Thyroid gland (tissue), 4 donors: ENCODE measurements at regions not wholly inside any gene's neighbourhood (a gene's known extent, or its start where the extent isn't known, plus 50 kb on each side); places are given as distances from the start of the nearest gene placed in this dataset.

Source experiments
- DNase-seq, 2 donors: peaks; one replicate each; pipeline ENCODE4 v3.0.0-alpha.2; 2019
- H3K27ac ChIP-seq, 3 donors: fragments of 200-600 bp; sonication (generic); 1 replicate in 2 of 3; 2 replicates in 1 of 3; pipeline ENCODE4 v1.5.1; 2016 to 2019; ENCODE audit warnings: mild to moderate bottlenecking in 1 of 3, moderate library complexity in 1 of 3
- H3K27me3 ChIP-seq: fragments of 200-600 bp; sonication (generic); one replicate; pipeline ENCODE4 v1.5.1; 2019
- H3K36me3 ChIP-seq, 2 donors: fragments of 200-600 bp; sonication (generic); one replicate each; pipeline ENCODE4 v1.5.1; 2016 to 2019
- H3K4me1 ChIP-seq, 2 donors: fragments of 200-600 bp; sonication (generic); one replicate each; pipeline ENCODE4 v1.5.1; 2017 to 2019
- H3K4me3 ChIP-seq, 3 donors: fragments of 200-600 bp; sonication (generic); replicated peaks in 1 of 3; 1 replicate in 2 of 3; 2 replicates in 1 of 3; pipeline ENCODE4 v1.5.1; 2016; ENCODE audit warnings: mild to moderate bottlenecking in 1 of 3
- H3K9me3 ChIP-seq: fragments of 200-600 bp; sonication (generic); one replicate; pipeline ENCODE4 v1.5.1; 2017
- POLR2A ChIP-seq, 2 donors: fragments of 450-650 bp; IDR thresholded peaks; one replicate each; pipeline ENCODE4 v1.6.1; 2017; ENCODE audit warnings: antibody characterized with exemption in 2 of 2, mild to moderate bottlenecking in 2 of 2, moderate library complexity in 1 of 2
- WGBS, 2 donors: methylation state at CpG; one replicate each; pipeline ENCODE4 v1.1.5; 2017; 5-methylcytosine and 5-hydroxymethylcytosine counted together
- intact Hi-C: fragments of 100-400 bp; cut with DNase I; formaldehyde crosslinking; loops from one replicate; pipeline ENCODE4 v1.15.1; 2023
- TF ChIP-seq, protein P1 (sequence below), 6 experiments: fragments of 200-600 bp in 3 of 6; fragments of 450-650 bp in 3 of 6; sonication (generic) in 3 of 6; IDR thresholded peaks; one replicate each; pipeline ENCODE4 v1.5.1; 2016 to 2019; ENCODE audit warnings: antibody characterized with exemption in 6 of 6, mild to moderate bottlenecking in 2 of 6, inconsistent platforms in 1 of 6, moderate library complexity in 1 of 6

- H3K36me3 ChIP-seq: no peaks in the 10 kb centered on the region
- no peaks in the 10 kb centered on the region for H3K4me1 ChIP-seq
- TF ChIP-seq, protein P1, sequence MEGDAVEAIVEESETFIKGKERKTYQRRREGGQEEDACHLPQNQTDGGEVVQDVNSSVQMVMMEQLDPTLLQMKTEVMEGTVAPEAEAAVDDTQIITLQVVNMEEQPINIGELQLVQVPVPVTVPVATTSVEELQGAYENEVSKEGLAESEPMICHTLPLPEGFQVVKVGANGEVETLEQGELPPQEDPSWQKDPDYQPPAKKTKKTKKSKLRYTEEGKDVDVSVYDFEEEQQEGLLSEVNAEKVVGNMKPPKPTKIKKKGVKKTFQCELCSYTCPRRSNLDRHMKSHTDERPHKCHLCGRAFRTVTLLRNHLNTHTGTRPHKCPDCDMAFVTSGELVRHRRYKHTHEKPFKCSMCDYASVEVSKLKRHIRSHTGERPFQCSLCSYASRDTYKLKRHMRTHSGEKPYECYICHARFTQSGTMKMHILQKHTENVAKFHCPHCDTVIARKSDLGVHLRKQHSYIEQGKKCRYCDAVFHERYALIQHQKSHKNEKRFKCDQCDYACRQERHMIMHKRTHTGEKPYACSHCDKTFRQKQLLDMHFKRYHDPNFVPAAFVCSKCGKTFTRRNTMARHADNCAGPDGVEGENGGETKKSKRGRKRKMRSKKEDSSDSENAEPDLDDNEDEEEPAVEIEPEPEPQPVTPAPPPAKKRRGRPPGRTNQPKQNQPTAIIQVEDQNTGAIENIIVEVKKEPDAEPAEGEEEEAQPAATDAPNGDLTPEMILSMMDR (IDR thresholded peaks at IDR 0.05): no peak
- TF ChIP-seq POLR2A (IDR thresholded peaks at IDR 0.05): no peak
- no peak overlapping the region for H3K27ac ChIP-seq
- intact Hi-C loops: no loop called here
- DNase-seq: no peak
- no peaks in the 10 kb centered on the region for H3K27me3 ChIP-seq
- no peaks in the 10 kb centered on the region for H3K9me3 ChIP-seq
- no peak overlapping the region for H3K4me3 ChIP-seq
Measured at GRCh38 chr6:74654296-74654695, 551.6 kb downstream of the COL12A1 start.

- intact Hi-C loops: no loop called here
- no peak for TF ChIP-seq POLR2A (IDR thresholded peaks at IDR 0.05)
- TF ChIP-seq, protein P1 (IDR thresholded peaks at IDR 0.05): no peak
- Histone ChIP-seq H3K27ac (no peak overlapping the region), H3K4me3 (no peak overlapping the region), H3K27me3 (no peaks in the 10 kb centered on the region), H3K36me3 (no peaks in the 10 kb centered on the region), H3K4me1 (no peaks in the 10 kb centered on the region), H3K9me3 (no peaks in the 10 kb centered on the region)
- WGBS, 2 donors: 82 to 88% methylated on average over 5 of the region's 5 CpGs
- DNase-seq: no peak
Measured at GRCh38 chr6:74651948-74652842, 553.7 kb downstream of the COL12A1 start.

GRCh38 chr6:74650668-74651067, 555.2 kb downstream of the COL12A1 start:
- TF ChIP-seq, protein P1 (IDR thresholded peaks at IDR 0.05): no peak
- no peak for TF ChIP-seq POLR2A (IDR thresholded peaks at IDR 0.05)
- H3K27me3 ChIP-seq: no peaks in the 10 kb centered on the region
- no peak overlapping the region for H3K4me3 ChIP-seq
- DNase-seq: no peak
- no peak overlapping the region for H3K27ac ChIP-seq
- intact Hi-C loops: no loop called here
- H3K4me1 ChIP-seq: no peaks in the 10 kb centered on the region
- H3K36me3 ChIP-seq: no peaks in the 10 kb centered on the region
- H3K9me3 ChIP-seq: no peaks in the 10 kb centered on the region
- 93% methylated on average over 3 of the region's 3 CpGs for WGBS, 2 donors

DNA sequence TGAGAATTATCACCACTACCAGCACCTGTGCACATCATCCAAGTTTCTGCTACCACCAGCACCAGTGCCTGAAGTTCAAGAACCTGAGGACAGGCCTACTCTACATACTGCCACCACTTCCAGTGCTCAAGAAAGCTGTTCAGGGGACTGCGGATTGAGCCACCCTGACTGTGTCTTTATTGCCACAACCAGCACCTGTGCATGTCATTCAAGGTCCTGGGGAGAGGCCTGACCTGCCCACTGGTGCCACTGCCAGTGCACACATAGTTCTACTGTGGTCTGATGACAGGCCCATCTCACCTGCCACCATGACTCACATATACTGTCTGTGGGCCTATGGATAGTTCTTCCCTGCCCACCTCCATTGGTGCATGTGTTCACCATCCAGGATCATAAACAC, 559.4 kb downstream of the COL12A1 start:
- intact Hi-C loops: no loop called here
- H3K9me3 ChIP-seq: no peaks in the 10 kb centered on the region
- H3K4me1 ChIP-seq: no peaks in the 10 kb centered on the region
- no peak overlapping the region for H3K27ac ChIP-seq
- TF ChIP-seq, protein P1 (IDR thresholded peaks at IDR 0.05): no peak
- no peak for TF ChIP-seq POLR2A (IDR thresholded peaks at IDR 0.05)
- 92 to 100% methylated on average over 1 of the region's 1 CpG for WGBS, 2 donors
- no peak overlapping the region for H3K4me3 ChIP-seq
- H3K36me3 ChIP-seq: no peaks in the 10 kb centered on the region
- no peak for DNase-seq
- no peaks in the 10 kb centered on the region for H3K27me3 ChIP-seq

DNA sequence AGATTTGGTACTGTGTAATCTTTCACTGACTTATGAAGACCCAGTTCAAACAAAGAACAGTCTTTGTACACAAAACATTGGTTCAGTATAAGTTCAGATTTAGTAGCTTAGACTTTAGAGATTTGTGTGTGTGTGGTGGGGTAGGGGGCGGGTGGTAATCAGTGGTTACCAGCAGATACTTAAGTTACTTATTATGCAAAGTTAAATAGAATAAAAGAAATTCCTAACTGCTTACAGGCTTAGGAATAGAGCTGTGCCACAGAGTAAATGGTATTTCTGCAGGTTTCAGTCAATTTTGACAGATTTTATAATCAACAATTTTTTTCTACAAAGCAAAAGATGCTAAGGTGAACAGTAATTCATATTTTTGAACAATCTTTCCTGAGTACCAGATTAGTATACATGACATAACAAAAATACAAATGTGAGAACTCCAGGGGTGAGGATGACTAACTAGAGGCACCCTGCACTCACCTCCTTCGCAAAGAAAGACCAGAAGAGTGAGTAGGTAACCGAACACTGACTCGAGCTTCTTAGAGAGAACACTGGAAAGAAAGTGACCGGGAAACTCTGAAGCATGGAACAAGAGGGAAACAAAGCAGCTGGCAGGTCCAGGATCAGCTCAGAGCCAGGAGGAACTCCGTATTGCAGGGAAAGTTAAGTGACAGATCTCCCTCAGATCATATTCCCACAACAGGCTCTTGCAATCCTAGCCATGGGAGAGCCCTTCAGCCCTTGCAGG, 560.6 kb downstream of the COL12A1 start:
- WGBS, 2 donors: 76 to 79% methylated on average over 6 of the region's 6 CpGs
- no peaks in the 10 kb centered on the region for H3K27me3 ChIP-seq

More for the DNA sequence above, 560.6 kb downstream of the COL12A1 start:
- no peak for DNase-seq
- no peak overlapping the region for H3K27ac ChIP-seq
- no peaks in the 10 kb centered on the region for H3K36me3 ChIP-seq
- H3K9me3 ChIP-seq: no peaks in the 10 kb centered on the region
- no peak for TF ChIP-seq POLR2A (IDR thresholded peaks at IDR 0.05)
- TF ChIP-seq, protein P1 (IDR thresholded peaks at IDR 0.05): no peak
- no peak overlapping the region for H3K4me3 ChIP-seq
- H3K4me1 ChIP-seq: no peaks in the 10 kb centered on the region
- intact Hi-C loops: no loop called here
